ENCODE measurements at regions not wholly inside any gene's neighbourhood (a gene's known extent, or its start where the extent isn't known, plus 50 kb on each side); places are given as distances from the start of the nearest gene placed in this dataset.
"Not testable (repeated sequence)": the region's sequence is repeated elsewhere in the genome, so short reads cannot be mapped to it uniquely, and the experiment has no call there.

GRCh38 chr2:131836116-131836515 is 308.4 kb downstream of the CCDC74A start:
- TF ChIP-seq POLR2AphosphoS5, CTCF, POLR2A (IDR thresholded peaks at IDR 0.05): not testable (repeated sequence)

All from prostate gland (tissue), 2 donors.